Endothelial cell of umbilical vein (primary cell): ENCODE measurements at regions not wholly inside any gene's neighbourhood (a gene's known extent, or its start where the extent isn't known, plus 50 kb on each side); places are given as distances from the start of the nearest gene placed in this dataset.

Experiments
- BruUV-seq: library from RNA; stranded (reverse); fragments of 400-500 nt; replicated peaks from 2 replicates; lab custom pipeline; 2021; lab: Mats Ljungman, UMichigan
- CTCF ChIA-PET: fragments of 300-600, 350-600 bp; sonication (Branson Sonifier 250); formaldehyde crosslinking; loops from one replicate; lab custom pipeline; 2021; ENCODE audit warnings: antibody characterized with exemption, inconsistent platforms; lab: Charles Lee
- POLR2A ChIA-PET: fragments of 300-600, 350-600 bp; sonication (Branson Sonifier 250); formaldehyde crosslinking; loops from one replicate; lab custom pipeline; 2021; ENCODE audit warnings: antibody characterized with exemption, inconsistent platforms; lab: Charles Lee
- DNase-seq: peaks from one replicate; pipeline ENCODE4 v3.0.0-alpha.2; 2011; ENCODE audit warnings: low read depth, low spot score
- FAIRE-seq: peaks from 2 replicates; lab custom pipeline; 2011; peaks lifted over from hg19 to GRCh38; lab: Jason Lieb, UNC
- H2AFZ ChIP-seq: 2 replicates; pipeline ENCODE4 v1.6.0; 2012; ENCODE audit warnings: low read depth, low read length, control low read depth, inconsistent platforms
- H3K27ac ChIP-seq: 2 replicates; pipeline ENCODE4 v1.5.1; 2011; ENCODE audit warnings: low read depth, mild to moderate bottlenecking, control low read depth, low read length, moderate library complexity; ENCODE audit not compliant: insufficient read depth
- H3K27me3 ChIP-seq, 2 experiments: 2 replicates each; pipeline versions ENCODE4 v1.6.0 to v1.6.1; 2011; ENCODE audit warnings: low read length in 2 of 2, mixed read lengths in 1 of 2; ENCODE audit not compliant: control insufficient read depth in 2 of 2, insufficient read depth in 2 of 2
- H3K36me3 ChIP-seq, 2 experiments: 2 replicates in 1 of 2; 3 replicates in 1 of 2; pipeline ENCODE4 v1.5.1; 2011; ENCODE audit warnings: low read length in 2 of 2, mild to moderate bottlenecking in 1 of 2, moderate library complexity in 1 of 2; ENCODE audit not compliant: control insufficient read depth in 2 of 2, insufficient read depth in 2 of 2; ENCODE audit errors: extremely low read depth in 1 of 2
- H3K4me1 ChIP-seq: 3 replicates; pipeline ENCODE4 v1.5.1; 2011; ENCODE audit warnings: mild to moderate bottlenecking, low read length; ENCODE audit not compliant: control insufficient read depth, insufficient read depth; ENCODE audit errors: extremely low read depth
- H3K4me2 ChIP-seq: 2 replicates; pipeline ENCODE4 v1.6.1; 2011; ENCODE audit warnings: low read length, control low read depth, mixed read lengths; ENCODE audit not compliant: insufficient read depth
- H3K4me3 ChIP-seq, 3 experiments: fragments of 200-600 bp in 1 of 3; sonication (generic), shearing (Covaris generic) in 1 of 3; replicated peaks in 1 of 3; 2 replicates each; pipeline ENCODE4 v1.5.1; 2011 to 2016; ENCODE audit warnings: control low read depth in 3 of 3, low read length in 3 of 3, mild to moderate bottlenecking in 2 of 3, inconsistent platforms in 1 of 3, low read depth in 1 of 3, moderate library complexity in 1 of 3; ENCODE audit not compliant: insufficient read depth in 1 of 3
- H3K79me2 ChIP-seq: 2 replicates; pipeline ENCODE4 v1.6.0; 2012; ENCODE audit warnings: low read length, inconsistent platforms; ENCODE audit not compliant: control insufficient read depth, insufficient read depth
- H3K9ac ChIP-seq: replicated peaks from 2 replicates; pipeline ENCODE3; 2011; ENCODE audit warnings: low read length, control low read depth; ENCODE audit not compliant: insufficient read depth; ENCODE audit errors: extremely low read depth
- H3K9me1 ChIP-seq: replicated peaks from 3 replicates; pipeline ENCODE4 v1.6.0; 2011; ENCODE audit warnings: mild to moderate bottlenecking, low read length; ENCODE audit not compliant: control insufficient read depth, insufficient read depth; ENCODE audit errors: extremely low read depth
- H3K9me3 ChIP-seq: replicated peaks from 2 replicates; pipeline ENCODE4 v1.5.1; 2012; ENCODE audit warnings: low read length, inconsistent platforms; ENCODE audit not compliant: control insufficient read depth, insufficient read depth
- H4K20me1 ChIP-seq: replicated peaks from 2 replicates; pipeline ENCODE3; 2011; ENCODE audit warnings: mild to moderate bottlenecking, low read length; ENCODE audit not compliant: control insufficient read depth, insufficient read depth; ENCODE audit errors: extremely low read depth
- EZH2 ChIP-seq: IDR thresholded peaks from 2 replicates; pipeline ENCODE4 v1.6.1; 2012; ENCODE audit warnings: borderline replicate concordance, low read depth, mild to moderate bottlenecking, moderate library complexity, low read length, inconsistent platforms; ENCODE audit not compliant: severe bottlenecking
- FOS ChIP-seq: IDR thresholded peaks from 2 replicates; pipeline ENCODE4 v1.6.1; 2011; ENCODE audit warnings: mild to moderate bottlenecking, low read length, moderate library complexity, borderline replicate concordance; ENCODE audit not compliant: insufficient read depth
- GATA2 ChIP-seq: IDR thresholded peaks from 2 replicates; pipeline ENCODE4 v1.7.0; 2011; ENCODE audit warnings: low read depth, mild to moderate bottlenecking, moderate library complexity, mixed read lengths, low read length; ENCODE audit not compliant: insufficient read length, insufficient read depth
- JUN ChIP-seq: IDR thresholded peaks from 2 replicates; pipeline ENCODE4 v1.6.1; 2011; ENCODE audit warnings: borderline replicate concordance, low read depth; ENCODE audit not compliant: insufficient read length, insufficient read depth
- MAX ChIP-seq: IDR thresholded peaks from 2 replicates; pipeline ENCODE4 v1.6.1; 2011; ENCODE audit not compliant: insufficient read depth, insufficient read length
- MYC ChIP-seq: IDR thresholded peaks from one replicate; pipeline ENCODE4 v1.6.1; 2011; ENCODE audit warnings: mild to moderate bottlenecking, low read depth, low read length
- POLR2A ChIP-seq: IDR thresholded peaks from 2 replicates; pipeline ENCODE4 v1.6.1; 2012; ENCODE audit warnings: low read depth, mild to moderate bottlenecking, control low read depth, low read length
- POLR2AphosphoS5 ChIP-seq: IDR thresholded peaks from 2 replicates; pipeline ENCODE4 v1.6.1; 2012; ENCODE audit warnings: low read depth, mild to moderate bottlenecking, control low read depth, low read length, moderate library complexity; ENCODE audit not compliant: insufficient read depth
- dilution Hi-C: fragments of 300-500 bp; cut with MboI; formaldehyde crosslinking; loops from one replicate; pipeline ENCODE4 v1.15.0; 2019; ENCODE audit warnings: low sequenced_read_pairs; ENCODE audit not compliant: extremely low pct_ligation_motif_present
- intact Hi-C: fragments of 100-400 bp; cut with micrococcal nuclease; formaldehyde crosslinking; loops from one replicate; pipeline ENCODE4 v1.10.0; 2022
- TF ChIP-seq, protein P1 (sequence below), 2 donors: IDR thresholded peaks; 1 replicate in 1 of 2; 2 replicates in 1 of 2; pipeline ENCODE4 v1.5.1; 2011; ENCODE audit warnings: low read length in 2 of 2, mild to moderate bottlenecking in 2 of 2, moderate library complexity in 2 of 2, control low read depth in 1 of 2, inconsistent platforms in 1 of 2, low read depth in 1 of 2; ENCODE audit not compliant: insufficient read depth in 1 of 2; ENCODE audit errors: extremely low read depth in 1 of 2

- dilution Hi-C loops: no loop called here
- no peaks in the 10 kb centered on the region for H3K4me1 ChIP-seq
- FAIRE-seq: no peak
These were observed 274.2 kb upstream of the LRRTM4 start for GRCh38 chr2:77796397-77796796.

More at GRCh38 chr2:77796397-77796796, 274.2 kb upstream of the LRRTM4 start:
- Histone ChIP-seq H4K20me1 (no peaks in the 10 kb centered on the region), H3K36me3 (no peaks in the 10 kb centered on the region), H2AFZ (no peak overlapping the region), H3K9ac (no peak overlapping the region), H3K9me1 (no peaks in the 10 kb centered on the region), H3K4me3 (no peak overlapping the region), H3K4me2 (no peak overlapping the region), H3K79me2 (no peaks in the 10 kb centered on the region), H3K27me3 (no peaks in the 10 kb centered on the region), H3K27ac (no peak overlapping the region), H3K9me3 (no peaks in the 10 kb centered on the region)
- CTCF ChIA-PET: no interaction called here
- no peak for TF ChIP-seq GATA2
- TF ChIP-seq EZH2: no peak
- no peak for TF ChIP-seq JUN
- TF ChIP-seq POLR2AphosphoS5: no peak
- no peak for TF ChIP-seq MAX
- no peak for TF ChIP-seq FOS
- TF ChIP-seq MYC: no peak
- no peak for TF ChIP-seq POLR2A
- TF ChIP-seq, protein P1, sequence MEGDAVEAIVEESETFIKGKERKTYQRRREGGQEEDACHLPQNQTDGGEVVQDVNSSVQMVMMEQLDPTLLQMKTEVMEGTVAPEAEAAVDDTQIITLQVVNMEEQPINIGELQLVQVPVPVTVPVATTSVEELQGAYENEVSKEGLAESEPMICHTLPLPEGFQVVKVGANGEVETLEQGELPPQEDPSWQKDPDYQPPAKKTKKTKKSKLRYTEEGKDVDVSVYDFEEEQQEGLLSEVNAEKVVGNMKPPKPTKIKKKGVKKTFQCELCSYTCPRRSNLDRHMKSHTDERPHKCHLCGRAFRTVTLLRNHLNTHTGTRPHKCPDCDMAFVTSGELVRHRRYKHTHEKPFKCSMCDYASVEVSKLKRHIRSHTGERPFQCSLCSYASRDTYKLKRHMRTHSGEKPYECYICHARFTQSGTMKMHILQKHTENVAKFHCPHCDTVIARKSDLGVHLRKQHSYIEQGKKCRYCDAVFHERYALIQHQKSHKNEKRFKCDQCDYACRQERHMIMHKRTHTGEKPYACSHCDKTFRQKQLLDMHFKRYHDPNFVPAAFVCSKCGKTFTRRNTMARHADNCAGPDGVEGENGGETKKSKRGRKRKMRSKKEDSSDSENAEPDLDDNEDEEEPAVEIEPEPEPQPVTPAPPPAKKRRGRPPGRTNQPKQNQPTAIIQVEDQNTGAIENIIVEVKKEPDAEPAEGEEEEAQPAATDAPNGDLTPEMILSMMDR (IDR thresholded peaks at IDR 0.05; ENCODE audit: extremely low read depth in 1 of 2, insufficient read depth in 1 of 2, low read depth in 1 of 2, low read length in 2 of 2): no peak
- no TSS peak for BruUV-seq
- intact Hi-C loops: no loop called here
- no peak for DNase-seq
- POLR2A ChIA-PET: no interaction called here
